Stimulated activated CD4-positive, alpha-beta T cell treated with anti-CD3 and anti-CD28 coated beads, TNF-alpha, amount 100 ng/mL, for 4 hours (primary cell): ENCODE measurements at regions not wholly inside any gene's neighbourhood (a gene's known extent, or its start where the extent isn't known, plus 50 kb on each side); places are given as distances from the start of the nearest gene placed in this dataset.

Source experiments
- DNase-seq, 3 experiments: peaks; one replicate each; pipeline ENCODE4 v3.0.0-alpha.2; 2020; ENCODE audit warnings: low read depth in 3 of 3

- no peak for DNase-seq
These were observed 369.2 kb downstream of the MID1IP1 start for GRCh38 chrX:39170464-39170863.

DNA sequence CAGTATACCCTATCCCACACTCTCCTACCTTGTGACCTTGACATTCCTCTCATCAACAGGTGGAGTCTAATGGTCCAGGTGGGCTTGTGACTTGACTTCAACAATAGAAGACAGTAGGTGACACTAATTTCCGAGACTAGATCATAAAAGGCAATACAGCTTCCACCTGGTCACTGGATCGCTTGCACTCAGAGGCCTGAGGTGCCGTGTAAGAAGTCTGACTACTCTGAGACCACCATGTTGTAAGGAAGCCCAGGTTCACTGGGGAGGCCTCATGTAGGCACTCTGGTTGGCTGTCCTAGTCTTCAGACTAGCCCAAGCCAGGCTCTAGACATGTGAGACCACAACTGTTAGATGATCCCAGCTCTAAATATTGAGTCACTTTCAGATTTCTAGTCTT, 370.4 kb downstream of the MID1IP1 start:
- no peak for DNase-seq

- DNase-seq: no peak
These were observed 373.0 kb downstream of the MID1IP1 start for GRCh38 chrX:39174241-39174771.

DNA sequence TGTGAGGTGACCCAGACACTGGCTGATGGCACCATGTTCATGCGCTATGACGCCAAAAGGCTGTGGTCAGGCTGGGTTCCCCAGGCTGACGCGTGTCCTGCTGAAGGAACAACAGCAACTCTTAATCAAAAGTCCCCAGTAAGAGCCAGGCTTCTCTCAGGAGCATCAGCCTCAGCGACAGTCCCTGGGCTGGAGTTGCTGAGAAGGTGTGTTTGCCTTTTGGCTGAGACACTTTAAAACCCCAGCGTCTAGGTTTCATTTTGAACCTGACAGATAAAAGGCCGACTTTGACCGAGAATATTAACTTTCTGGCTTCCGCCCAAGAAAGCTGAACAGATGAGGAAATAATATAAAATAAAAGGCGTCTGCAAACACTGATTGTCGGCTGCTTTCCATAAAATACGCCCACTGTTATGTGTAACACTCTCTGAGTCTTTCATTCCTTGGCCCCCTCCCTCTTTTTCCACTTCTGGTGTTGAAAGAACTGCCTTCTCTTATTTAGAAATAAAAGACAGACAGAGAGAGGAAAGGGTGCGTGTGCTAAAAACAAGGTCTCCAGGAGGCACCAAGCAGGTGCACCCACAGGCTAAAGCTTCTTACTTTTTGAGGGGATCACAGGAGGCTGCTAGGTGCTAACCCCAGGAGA, 373.6 kb downstream of the MID1IP1 start:
- no peak for DNase-seq

GRCh38 chrX:39175418-39176057, 374.3 kb downstream of the MID1IP1 start:
- no peak for DNase-seq

DNA sequence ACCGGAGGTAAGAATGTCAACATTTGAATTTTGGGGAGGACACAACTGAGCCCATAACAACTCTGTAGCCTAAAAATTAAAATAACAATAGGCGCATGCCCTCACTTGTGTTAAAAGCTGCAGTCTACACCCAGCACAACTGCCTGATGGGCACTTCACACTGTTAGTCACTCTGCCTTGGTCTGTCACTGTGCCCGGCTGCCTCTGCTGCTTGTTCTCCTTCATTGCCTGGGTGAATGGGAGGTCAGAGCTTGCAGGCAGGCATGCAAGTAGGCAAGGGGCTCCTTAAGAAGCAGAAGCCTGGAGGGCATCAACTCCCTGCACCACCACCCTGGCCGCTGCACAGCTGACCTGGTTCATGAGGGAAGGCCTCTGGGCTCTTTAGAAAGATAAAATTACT, 374.8 kb downstream of the MID1IP1 start:
- no peak for DNase-seq

DNA sequence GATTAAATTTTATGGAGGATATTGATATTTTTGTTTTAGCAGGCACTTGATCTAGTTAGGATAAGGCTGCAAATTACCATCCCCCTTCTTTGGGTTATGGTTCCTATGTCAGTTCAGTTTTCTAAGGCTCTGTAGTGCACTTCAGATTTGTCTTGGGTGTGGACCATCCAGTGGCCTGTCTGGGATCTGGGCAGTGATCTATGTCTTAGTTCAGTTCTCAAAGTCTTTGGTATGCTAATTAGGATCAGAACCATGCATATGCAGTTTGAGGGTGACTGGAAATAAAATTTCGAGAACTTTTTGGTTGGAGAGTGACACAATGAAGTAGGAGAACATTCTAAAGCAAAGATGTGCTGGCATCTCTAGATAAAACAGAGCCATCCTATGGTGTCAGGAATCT, 388.2 kb downstream of the MID1IP1 start:
- DNase-seq: no peak

GRCh38 chrX:39194673-39195072, 393.4 kb downstream of the MID1IP1 start:
- no peak for DNase-seq

GRCh38 chrX:39195156-39195555, 393.9 kb downstream of the MID1IP1 start:
- DNase-seq: no peak

GRCh38 chrX:39196192-39197102, 395.2 kb downstream of the MID1IP1 start:
- peak in 1 of 3 experiments; percentile 21 for DNase-seq

DNA sequence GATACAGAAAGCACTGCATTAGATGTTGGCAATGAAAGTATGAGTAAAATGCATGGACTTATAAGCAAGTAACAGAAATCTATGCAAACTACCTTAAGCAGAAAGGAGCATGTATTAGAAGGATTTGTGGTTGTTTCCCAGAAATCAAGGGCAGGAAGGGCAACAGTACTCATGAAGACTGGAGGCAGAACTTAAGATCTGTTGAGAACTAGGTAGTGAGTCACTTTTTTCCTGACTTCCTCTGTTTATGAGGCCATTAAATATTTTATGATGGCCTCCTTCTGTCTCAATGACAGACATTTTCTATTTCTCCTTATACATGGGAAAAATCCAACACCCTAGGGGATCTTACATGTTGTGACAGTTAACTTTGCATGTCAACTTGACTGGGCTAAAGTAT, 398.2 kb downstream of the MID1IP1 start:
- no peak for DNase-seq

- DNase-seq: no peak
These were observed 400.2 kb downstream of the MID1IP1 start for GRCh38 chrX:39201305-39201990.

- DNase-seq: no peak
These were observed 401.4 kb downstream of the MID1IP1 start for GRCh38 chrX:39202641-39203040.

- DNase-seq: no peak
These were observed 402.2 kb downstream of the MID1IP1 start for GRCh38 chrX:39203427-39203826.

DNA sequence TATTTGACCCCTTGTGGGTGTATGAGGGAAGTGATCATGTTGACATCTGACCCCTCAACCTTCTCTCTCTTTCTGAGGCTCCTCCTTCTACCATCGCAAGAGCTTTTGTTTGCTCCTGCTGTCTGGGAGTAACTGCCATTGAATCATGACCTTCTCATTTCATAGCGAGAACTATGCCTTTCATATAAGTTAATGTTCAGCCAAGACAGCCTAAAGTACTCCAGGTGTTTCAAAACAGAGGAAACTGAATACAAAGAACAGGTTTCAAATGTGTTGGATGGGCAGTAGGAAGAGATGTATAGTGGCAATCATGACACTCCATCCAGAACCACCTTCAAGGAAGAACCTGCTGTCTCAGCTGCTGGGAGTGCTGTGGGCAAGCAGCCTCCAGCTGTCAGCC, 403.1 kb downstream of the MID1IP1 start:
- no peak for DNase-seq

GRCh38 chrX:39204945-39205344, 403.7 kb downstream of the MID1IP1 start:
- DNase-seq: no peak

- no peak for DNase-seq
These were observed 404.2 kb downstream of the MID1IP1 start for GRCh38 chrX:39205467-39205866.

- DNase-seq: no peak
These were observed 405.3 kb downstream of the MID1IP1 start for GRCh38 chrX:39206399-39207145.

DNA sequence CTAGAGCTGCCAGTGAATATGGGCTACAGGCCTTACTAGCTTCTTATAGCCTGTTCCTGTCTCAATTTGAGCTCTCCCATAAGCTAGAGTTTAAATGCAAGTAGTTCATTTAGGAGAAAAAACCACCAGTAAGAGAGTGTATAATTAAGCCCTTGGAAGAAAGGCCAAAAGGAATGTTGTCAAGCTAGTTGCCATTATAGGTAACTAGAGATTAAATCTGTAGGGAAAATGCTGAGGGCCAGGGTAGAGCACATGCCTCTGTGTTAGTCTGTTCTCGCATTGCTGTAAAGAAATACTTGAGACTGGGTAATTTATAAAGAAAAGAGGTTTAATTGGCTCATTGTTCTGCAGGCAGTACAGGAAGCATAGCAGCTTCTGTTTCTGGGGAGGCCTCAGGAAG, 410.2 kb downstream of the MID1IP1 start:
- DNase-seq: no peak

- no peak for DNase-seq
These were observed 411.2 kb downstream of the MID1IP1 start for GRCh38 chrX:39212456-39212855.
